ENCODE measurements at regions not wholly inside any gene's neighbourhood (a gene's known extent, or its start where the extent isn't known, plus 50 kb on each side); places are given as distances from the start of the nearest gene placed in this dataset.

DNA sequence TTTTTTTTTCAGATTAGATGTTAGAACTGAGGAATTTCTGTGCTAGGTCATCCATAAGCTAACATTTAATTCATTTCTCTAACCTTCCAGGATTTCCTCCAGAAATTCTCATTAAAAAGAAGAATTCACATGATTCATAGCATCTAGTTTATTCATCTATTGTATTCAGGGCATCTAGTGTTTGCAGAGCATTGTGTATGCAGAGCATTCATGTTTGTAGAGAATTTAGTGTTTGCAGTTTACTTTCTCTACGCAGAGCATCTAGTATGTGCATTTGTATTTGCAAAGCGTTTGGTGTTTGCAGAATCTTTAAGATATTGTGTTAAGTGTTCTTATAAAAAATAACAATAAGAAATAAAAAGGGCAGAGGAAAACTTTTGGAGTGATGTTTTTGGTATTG, 491.1 kb downstream of the MTRR start:
- DNase-seq (ENCODE audit: extremely low read depth, insufficient read length) = no peak
- TF ChIP-seq, protein P1, sequence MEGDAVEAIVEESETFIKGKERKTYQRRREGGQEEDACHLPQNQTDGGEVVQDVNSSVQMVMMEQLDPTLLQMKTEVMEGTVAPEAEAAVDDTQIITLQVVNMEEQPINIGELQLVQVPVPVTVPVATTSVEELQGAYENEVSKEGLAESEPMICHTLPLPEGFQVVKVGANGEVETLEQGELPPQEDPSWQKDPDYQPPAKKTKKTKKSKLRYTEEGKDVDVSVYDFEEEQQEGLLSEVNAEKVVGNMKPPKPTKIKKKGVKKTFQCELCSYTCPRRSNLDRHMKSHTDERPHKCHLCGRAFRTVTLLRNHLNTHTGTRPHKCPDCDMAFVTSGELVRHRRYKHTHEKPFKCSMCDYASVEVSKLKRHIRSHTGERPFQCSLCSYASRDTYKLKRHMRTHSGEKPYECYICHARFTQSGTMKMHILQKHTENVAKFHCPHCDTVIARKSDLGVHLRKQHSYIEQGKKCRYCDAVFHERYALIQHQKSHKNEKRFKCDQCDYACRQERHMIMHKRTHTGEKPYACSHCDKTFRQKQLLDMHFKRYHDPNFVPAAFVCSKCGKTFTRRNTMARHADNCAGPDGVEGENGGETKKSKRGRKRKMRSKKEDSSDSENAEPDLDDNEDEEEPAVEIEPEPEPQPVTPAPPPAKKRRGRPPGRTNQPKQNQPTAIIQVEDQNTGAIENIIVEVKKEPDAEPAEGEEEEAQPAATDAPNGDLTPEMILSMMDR (IDR thresholded peaks at IDR 0.05; ENCODE audit: insufficient read depth, low read length, poor library complexity, severe bottlenecking) = no peak
- H3K36me3 ChIP-seq (ENCODE audit: control insufficient read depth, insufficient read depth, low read length) = no peaks in the 10 kb centered on the region

DNA sequence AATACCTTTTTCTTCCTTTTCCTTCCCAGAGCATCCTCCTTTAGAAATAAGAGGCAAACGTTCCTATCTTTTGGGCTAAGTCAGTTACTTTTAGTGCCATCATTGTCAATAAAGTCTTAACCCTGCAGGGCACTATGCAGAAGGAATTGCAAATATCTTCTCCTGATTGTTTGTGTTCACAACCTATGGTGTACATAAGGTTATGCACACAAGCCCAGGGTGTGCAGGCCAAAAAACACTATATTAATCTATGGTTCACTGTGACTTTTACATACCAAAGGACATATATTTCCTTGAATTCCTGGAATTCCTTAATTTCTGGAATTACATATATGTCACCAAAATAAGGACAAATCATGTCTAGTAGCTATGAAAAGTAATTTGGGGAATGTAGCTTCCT, 493.5 kb downstream of the MTRR start:
- H3K4me3 ChIP-seq (replicated peaks; ENCODE audit: low read depth, low read length) = no peak overlapping the region
- DNase-seq (ENCODE audit: extremely low read depth, insufficient read length) = no peak
- H3K27me3 ChIP-seq (replicated peaks; ENCODE audit: control insufficient read depth, insufficient read depth, low read length) = no peaks in the 10 kb centered on the region
- H3K36me3 ChIP-seq (ENCODE audit: control insufficient read depth, insufficient read depth, low read length) = no peaks in the 10 kb centered on the region
- TF ChIP-seq, protein P1 (IDR thresholded peaks at IDR 0.05; ENCODE audit: insufficient read depth, low read length, poor library complexity, severe bottlenecking) = no peak

More for the DNA sequence above, 491.1 kb downstream of the MTRR start:
- Histone ChIP-seq H3K4me3 (replicated peaks; ENCODE audit: low read depth, low read length) (no peak overlapping the region), H3K27me3 (replicated peaks; ENCODE audit: control insufficient read depth, insufficient read depth, low read length) (no peaks in the 10 kb centered on the region)

DNA sequence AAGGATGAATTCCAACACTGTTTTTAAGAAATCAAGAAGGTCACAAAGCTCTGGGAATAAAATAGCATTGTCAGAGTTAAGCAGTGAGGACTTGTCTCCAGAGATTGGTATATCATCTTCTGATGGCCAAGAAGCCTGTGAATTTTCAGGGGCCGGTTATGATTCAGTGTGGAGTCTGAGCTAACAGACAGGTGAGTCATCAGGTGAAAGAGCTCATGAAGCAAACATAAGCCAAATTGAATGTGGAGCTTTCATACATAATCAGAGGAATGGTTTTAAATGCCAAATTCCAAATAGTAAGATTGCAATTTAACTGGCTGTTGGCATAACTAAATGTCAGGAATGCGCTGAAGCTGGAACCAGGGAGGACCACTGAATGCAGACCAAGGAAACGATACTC, 494.2 kb downstream of the MTRR start:
- no peaks in the 10 kb centered on the region for H3K27me3 ChIP-seq (replicated peaks; ENCODE audit: control insufficient read depth, insufficient read depth, low read length)
- DNase-seq (ENCODE audit: extremely low read depth, insufficient read length) = no peak
- TF ChIP-seq, protein P1 (IDR thresholded peaks at IDR 0.05; ENCODE audit: insufficient read depth, low read length, poor library complexity, severe bottlenecking) = no peak
- no peak overlapping the region for H3K4me3 ChIP-seq (replicated peaks; ENCODE audit: low read depth, low read length)
- no peaks in the 10 kb centered on the region for H3K36me3 ChIP-seq (ENCODE audit: control insufficient read depth, insufficient read depth, low read length)

DNA sequence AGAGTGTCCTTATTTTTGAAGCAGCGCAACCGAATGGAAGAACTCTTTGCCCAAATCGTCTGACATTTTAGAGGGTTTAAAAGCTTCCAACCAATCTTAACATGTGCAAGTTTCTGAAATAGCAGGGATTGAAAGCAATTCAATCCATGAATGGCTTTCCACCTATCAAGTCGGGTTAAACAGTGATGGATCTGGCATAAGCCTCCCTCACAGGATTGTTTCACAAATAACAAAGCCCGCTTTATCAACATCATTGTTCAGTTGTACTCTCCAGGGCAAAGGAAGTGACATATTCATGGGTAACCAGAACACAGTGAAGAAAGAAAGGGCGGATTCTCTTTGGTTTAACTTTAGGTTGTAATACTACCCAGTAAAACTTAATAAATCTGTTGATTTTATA, 497.3 kb downstream of the MTRR start:
- H3K36me3 ChIP-seq (ENCODE audit: control insufficient read depth, insufficient read depth, low read length) = no peaks in the 10 kb centered on the region
- no peak overlapping the region for H3K4me3 ChIP-seq (replicated peaks; ENCODE audit: low read depth, low read length)
- DNase-seq (ENCODE audit: extremely low read depth, insufficient read length) = no peak
- TF ChIP-seq, protein P1 (IDR thresholded peaks at IDR 0.05; ENCODE audit: insufficient read depth, low read length, poor library complexity, severe bottlenecking) = no peak
- H3K27me3 ChIP-seq (replicated peaks; ENCODE audit: control insufficient read depth, insufficient read depth, low read length) = no peaks in the 10 kb centered on the region

DNA sequence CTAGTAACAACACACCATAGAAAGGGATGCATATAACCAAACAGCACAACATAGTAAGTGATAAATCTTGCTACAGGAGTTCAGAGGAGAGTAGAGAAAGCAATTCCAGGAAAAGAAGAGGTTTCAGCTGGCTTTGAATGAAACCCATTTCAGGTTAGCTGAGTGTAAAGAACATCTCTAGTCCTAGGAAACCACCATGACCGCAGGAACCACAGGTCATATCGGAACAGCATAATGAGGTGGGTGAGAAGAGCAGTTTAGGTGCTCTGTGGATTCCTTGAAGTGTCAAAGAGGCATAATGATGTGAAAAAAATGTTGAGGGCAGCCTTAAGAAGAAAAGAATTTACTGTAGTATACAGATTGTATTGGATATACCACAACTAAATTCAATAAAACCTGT, 507.5 kb downstream of the MTRR start:
- no peak overlapping the region for H3K4me3 ChIP-seq (replicated peaks; ENCODE audit: low read depth, low read length)
- TF ChIP-seq, protein P1 (IDR thresholded peaks at IDR 0.05; ENCODE audit: insufficient read depth, low read length, poor library complexity, severe bottlenecking) = no peak
- no peaks in the 10 kb centered on the region for H3K27me3 ChIP-seq (replicated peaks; ENCODE audit: control insufficient read depth, insufficient read depth, low read length)

DNA sequence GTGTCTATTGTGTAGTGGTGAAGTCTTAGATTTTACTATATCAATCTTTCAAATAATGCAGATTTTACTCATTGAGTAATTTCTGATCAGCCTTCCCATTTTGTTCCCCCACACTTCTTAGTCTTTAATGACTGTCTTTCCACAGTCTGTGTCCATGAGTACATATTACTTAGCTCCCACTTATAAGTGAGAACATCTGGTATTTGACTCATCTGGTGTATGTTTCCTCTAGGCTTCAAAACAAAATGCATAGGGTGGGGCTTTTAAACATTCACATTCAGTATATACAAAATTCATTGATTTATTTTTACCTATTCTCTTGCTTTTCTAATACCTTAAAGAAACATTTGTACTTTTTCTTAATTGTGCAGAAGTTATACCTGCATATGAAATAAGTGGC, 513.0 kb downstream of the MTRR start:
- TF ChIP-seq, protein P1 (IDR thresholded peaks at IDR 0.05; ENCODE audit: insufficient read depth, low read length, poor library complexity, severe bottlenecking) = no peak
- no peak for DNase-seq (ENCODE audit: extremely low read depth, insufficient read length)
- H3K27me3 ChIP-seq (replicated peaks; ENCODE audit: control insufficient read depth, insufficient read depth, low read length) = no peaks in the 10 kb centered on the region
- no peak overlapping the region for H3K4me3 ChIP-seq (replicated peaks; ENCODE audit: low read depth, low read length)
- no peaks in the 10 kb centered on the region for H3K36me3 ChIP-seq (ENCODE audit: control insufficient read depth, insufficient read depth, low read length)

More for the DNA sequence above, 507.5 kb downstream of the MTRR start:
- H3K36me3 ChIP-seq (ENCODE audit: control insufficient read depth, insufficient read depth, low read length) = no peaks in the 10 kb centered on the region
- no peak for DNase-seq (ENCODE audit: extremely low read depth, insufficient read length)

Measured in GM06990 (cell line).